ENCODE measurements at regions not wholly inside any gene's neighbourhood (a gene's known extent, or its start where the extent isn't known, plus 50 kb on each side); places are given as distances from the start of the nearest gene placed in this dataset.

DNA sequence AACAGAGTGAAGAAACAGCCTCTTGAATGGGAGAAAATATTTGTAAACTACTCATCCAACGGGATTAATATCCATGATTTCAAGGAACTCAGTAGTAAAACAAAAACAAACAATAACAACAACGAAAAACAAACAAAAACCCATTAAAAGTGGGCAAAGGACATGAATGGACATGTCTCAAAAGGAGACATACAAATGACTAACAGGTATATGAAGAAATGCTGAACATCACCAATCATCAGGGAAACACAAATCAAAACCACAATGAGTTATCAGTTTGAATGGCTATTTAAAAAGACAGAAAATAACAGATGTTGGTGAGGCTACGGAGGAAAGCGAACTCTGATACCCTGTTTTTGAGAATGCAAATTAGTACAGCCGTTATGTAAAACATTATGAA is 224.8 kb upstream of the NRXN1 start:
- no peak for DNase-seq (ENCODE audit: low spot score)

DNA sequence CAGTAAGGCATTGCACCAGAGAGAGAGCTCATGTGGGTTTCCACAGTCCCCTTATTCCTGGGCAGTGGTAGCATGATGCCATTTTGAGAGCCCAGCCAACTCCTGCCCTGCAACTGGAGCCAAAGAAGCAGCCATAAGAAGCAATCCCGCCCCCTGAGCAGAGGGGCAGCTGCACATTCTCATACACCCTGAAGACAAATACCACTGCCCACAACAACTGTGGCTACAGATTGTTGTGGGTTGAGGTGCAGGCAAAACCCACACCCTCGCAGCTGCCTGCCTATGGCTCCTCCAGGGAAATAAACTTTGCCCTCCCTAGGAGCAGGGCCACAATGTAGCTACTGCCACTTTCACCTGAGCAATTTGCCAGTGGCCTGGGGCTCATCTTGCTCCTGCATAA is 219.4 kb upstream of the NRXN1 start:
- DNase-seq (ENCODE audit: low spot score) = no peak

DNA sequence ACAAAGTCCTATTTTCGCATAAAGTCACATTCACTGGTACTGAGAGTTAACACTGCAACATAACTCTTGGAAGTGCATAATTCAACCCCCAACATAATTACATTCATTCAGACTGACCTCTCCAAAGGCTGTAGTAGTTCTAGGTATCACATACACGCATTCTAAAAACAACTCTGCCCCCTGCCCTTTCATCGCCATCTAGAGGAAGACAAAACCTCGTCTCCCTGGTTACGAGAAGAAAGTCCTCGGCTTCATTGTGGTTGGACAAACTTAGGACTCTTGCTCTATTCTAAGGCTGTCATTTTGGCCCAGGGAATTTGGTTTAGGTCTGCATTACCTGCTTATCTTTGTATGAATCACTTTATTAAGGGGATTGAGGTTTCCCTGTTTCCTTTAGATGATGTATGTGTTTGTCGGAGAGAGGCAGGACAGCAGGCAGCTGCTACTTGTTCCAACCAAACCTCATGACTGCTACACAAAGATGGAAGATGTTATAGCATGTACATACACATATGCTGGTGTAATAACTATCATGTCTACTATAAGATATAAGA is 215.4 kb upstream of the NRXN1 start:
- no peak for DNase-seq (ENCODE audit: low spot score)

DNA sequence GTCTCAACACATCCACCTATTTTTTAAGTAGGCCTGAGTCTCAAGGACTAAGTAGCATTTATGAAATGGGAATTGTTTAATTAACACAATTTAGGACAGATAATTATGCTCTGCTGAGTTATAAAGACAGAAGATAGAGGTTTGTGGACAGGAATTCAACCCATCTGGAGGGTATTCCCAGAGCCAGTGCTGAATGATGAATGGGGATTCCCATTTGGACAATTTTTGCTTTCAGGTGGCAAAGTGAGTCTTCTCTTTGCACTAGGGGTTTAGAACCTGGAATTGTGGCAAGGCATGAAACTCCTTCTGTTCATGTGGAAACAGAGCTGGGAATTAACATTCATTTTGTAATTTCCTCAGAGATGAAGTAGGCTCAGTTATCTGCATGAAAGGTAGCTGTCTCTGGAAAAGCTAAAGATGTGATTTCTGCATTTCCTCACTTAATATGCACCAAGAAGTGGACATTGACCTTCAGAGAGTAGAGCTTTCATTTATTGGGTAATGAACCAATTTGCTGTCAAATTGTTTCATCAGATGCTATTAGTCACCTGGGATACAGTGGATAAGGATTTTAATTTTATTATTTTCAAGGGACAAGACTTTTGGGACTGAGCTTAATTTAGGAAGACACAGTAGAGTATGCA is 212.1 kb upstream of the NRXN1 start:
- DNase-seq (ENCODE audit: low spot score) = no peak

DNA sequence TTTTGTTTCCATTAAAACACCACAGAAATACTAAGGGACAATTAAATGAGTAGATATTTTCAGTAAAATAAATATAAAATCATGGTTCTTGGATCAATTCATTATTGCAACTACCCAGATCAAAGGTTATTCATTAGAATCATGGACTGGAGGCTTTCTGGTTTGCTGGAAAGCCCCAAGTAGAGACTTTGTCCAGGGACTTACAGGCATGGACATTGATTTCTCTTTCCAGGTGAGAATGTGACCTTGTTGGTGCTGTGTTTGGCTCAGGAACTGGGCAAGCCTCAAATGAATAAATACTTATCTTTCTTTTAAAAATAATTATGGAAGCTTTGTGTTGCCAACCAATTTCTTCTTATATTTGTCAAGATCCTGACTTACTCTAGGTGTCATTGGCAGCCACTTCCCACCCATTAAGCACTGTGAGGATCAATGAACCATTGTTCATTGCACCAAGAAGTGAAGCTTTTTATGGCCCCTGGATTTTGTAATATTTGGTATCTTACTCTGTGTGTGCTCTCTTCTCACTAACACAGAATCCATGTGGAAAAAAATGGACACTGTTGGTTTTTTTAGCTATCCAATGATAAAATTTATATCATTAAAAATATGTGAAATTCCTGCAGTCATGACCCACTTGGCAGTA is 205.8 kb upstream of the NRXN1 start:
- DNase-seq (ENCODE audit: low spot score) = no peak

DNA sequence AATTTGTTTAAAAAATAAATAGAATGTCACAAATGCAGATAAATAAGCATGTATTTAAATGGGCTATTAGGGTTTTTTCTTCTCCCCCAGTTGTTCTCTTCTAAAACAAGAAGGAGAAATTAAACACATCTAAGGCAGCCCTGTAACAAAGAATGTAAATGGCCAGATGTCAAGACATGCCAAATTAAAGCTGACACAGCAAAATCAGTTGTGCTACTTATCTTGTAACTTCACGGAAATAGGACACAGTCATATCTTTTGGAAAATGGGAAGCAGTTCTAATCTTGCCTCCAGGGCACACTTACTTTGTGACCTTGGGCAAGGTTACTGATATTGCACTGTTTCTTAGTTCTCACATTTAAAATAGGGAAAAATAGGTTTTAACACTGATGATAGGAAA is 200.1 kb upstream of the NRXN1 start:
- no peak for DNase-seq (ENCODE audit: low spot score)

DNA sequence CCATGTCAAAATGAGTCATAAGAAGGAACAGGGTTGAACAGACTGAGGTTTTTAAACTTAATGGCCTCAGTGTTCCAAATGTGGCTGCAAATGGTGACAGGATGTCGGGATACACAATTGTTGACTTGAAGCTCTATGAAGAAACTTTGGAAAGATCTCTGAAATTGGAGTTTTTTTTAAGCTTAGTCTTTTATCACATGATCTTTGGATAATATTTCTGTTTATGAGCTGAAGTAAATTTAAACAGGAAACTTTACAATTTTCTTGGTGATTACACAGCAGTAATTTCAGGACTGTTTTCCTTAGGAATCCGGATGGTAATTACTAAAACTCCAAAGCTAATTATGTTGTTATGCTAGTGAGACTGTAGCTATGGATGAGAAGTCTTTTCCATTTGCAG is 199.1 kb upstream of the NRXN1 start:
- DNase-seq (ENCODE audit: low spot score) = no peak

DNA sequence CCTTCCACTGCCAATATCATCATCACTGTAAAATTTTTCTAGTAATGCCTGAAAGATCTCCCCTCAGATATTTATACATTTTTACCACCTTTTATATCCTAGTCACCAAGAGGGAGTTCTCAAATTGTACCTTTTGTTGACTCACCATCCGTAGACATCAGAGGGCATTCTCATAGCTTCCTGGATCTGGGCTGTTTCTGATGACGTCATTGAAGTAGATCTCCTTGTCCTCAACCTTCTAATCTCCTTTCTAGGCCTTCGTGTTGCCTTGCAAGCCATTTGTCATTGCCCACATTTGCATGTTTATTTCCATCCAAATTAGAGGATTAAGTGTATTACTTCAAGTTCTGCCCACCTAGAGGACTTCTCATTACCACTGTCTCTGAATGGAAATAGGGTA is 193.4 kb upstream of the NRXN1 start:
- no peak for DNase-seq (ENCODE audit: low spot score)

DNA sequence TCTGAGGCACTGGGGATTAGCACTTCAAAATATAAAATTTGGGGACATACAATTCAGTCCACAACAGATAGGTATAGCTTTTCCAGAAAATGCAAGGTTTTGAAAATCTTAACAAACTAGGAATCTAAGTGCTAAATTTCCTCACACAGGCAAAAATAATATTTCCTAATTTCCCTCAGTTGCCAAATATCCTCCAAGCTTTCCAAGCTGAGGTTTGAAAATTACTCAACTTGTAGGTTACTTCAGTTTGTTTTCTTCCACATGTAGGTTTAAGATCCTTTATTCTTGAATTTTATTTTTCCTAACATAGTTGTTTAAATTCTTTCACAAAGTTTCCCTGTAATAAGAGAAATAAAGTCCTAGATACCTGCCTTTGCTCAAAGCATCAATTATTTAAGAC is 192.9 kb upstream of the NRXN1 start:
- no peak for DNase-seq (ENCODE audit: low spot score)

DNA sequence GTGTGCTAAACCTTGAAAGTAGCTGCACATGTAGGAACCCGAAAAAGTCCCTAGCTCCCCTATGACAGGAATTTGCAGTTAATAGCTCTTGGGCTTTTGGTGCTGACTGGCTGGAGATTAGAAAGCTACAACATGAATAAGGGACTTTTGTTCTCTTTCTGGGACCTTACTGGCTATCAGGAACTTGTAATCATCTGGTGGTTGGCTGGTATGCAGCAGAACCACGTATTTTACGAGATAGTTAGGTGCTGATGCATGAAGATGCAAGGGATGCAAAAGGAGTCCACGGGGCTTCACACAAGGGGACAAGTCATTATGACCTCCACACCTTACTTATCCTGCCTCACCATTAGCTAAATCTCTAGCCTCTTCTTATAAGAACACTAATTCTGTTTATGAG is 190.2 kb upstream of the NRXN1 start:
- DNase-seq (ENCODE audit: low spot score) = no peak

DNA sequence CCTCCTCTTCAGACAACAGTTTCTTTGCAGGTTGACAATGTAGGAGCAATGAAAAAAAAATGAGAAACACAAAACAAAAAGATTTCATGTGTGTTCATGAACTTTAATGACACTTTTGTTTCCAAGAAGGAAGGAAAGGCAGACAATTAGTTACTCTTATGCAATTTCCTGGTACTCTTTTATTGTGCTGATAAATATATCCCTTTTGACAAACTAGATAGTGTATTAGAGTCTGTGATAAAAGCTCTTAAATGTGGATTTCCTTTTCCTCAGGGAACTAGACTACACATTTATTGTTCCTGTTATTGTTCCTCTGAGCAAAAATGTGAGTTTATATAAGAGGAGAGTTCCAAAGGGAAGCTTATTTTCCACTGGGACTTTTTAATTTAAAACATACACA is 188.7 kb upstream of the NRXN1 start:
- DNase-seq (ENCODE audit: low spot score) = no peak

DNA sequence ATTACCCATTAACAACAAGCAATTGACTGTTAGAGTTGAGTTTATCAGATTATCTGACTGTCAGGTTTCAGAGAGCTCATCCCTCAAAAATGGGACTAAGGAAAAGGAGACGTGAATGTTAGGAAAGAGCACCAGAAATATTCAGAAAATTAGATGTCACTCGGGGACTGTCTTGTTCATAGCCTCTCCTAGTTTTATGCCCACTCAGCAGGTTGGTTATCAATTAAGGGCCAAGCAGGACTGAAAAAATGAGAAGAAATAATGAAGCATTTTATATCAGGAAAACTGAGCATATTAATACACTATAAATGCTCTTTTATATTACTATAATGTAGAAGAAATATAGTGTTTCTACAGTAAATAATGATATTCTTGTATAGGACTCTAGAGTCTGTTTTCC is 188.1 kb upstream of the NRXN1 start:
- no peak for DNase-seq (ENCODE audit: low spot score)

DNA sequence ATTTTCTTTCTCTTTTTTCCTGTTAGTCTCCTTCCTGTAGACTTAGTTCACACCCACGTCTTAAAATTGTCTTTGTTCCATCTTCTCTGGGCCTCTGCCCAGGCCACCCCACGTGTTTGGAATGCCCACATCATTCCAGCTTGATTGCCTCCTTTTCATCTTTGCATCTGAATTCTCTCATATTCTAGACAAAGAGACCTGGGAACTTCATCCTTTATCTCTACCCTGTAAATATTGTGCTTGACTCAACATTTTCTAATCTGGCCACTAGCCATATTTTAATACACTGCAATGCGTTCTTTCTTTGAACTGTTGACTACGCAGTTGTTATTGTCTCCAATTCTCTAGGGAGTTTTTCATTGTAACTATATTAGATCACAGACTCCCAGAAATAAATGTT is 187.5 kb upstream of the NRXN1 start:
- no peak for DNase-seq (ENCODE audit: low spot score)

DNA sequence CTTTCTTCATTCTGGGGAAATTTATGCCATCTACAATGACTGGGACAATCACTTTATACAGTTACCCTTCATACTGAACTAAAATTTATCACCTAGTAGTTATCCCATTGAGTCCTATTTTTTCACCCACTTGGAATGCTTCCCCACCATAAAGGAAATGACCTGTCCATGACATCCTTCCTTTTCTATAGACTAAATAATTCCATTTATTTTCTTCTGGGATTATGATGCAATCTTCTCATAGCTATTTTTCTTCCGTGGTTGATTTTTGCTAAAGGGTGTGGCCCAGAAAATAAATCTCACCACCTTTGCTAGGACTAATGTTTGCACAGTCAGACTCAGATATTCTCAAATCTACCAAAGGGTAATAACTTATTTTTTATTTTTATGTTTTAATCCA is 186.1 kb upstream of the NRXN1 start:
- no peak for DNase-seq (ENCODE audit: low spot score)

DNA sequence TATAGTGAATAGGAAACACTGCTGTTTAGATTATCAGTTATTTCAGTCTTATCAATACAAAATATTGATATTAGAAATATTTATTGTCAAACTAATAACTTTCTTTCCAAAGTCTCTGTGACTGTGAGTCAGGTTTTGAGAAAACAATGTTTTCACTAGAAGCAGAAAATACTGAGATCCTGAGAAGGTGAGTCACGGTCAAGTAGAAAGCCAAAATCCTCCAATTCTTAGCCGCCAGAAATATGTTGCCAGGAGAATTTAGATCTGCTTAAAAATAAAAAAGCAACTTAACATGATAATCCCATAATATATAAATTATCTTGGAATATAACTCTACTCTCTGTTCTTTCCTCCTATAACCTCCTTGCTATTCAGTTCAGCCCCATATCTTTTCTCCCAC is 181.9 kb upstream of the NRXN1 start:
- no peak for DNase-seq (ENCODE audit: low spot score)

DNA sequence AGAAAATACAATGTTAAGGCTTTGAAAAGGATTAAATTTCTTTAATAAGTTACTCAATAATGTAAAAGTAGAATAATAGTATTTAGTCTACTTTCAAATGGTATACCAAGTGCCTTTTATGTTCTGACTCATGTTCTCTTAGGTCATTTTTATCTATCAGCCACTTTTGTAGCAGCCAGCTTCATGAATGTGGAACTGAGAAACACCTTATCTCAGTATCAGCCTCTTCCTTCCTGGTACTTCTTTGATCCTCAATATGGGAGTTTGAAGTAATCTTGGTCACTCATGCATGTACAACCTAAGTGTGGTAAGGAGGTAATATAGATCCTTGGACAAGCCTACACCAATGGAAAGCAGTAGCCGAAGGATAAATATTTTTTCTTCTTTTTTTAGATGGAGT is 180.4 kb upstream of the NRXN1 start:
- no peak for DNase-seq (ENCODE audit: low spot score)

DNA sequence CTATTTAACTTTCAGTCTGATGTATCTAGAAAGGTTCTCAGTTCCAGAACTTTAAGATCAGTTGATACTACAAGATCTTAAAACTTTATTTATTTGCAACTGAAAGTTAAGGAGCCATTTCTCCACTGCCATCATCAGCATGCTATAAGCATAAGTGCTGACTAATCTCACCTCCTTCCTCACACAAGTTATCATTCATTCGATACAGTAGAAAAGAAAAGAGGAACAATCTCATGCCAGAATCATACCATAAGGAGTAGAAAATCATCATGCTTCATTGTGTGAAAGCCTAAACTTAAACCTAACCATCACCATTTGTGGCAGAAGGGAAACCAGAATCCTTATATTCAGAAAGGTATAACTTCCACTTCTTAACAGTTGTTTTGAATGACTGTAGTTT is 176.6 kb upstream of the NRXN1 start:
- DNase-seq (ENCODE audit: low spot score) = no peak

DNA sequence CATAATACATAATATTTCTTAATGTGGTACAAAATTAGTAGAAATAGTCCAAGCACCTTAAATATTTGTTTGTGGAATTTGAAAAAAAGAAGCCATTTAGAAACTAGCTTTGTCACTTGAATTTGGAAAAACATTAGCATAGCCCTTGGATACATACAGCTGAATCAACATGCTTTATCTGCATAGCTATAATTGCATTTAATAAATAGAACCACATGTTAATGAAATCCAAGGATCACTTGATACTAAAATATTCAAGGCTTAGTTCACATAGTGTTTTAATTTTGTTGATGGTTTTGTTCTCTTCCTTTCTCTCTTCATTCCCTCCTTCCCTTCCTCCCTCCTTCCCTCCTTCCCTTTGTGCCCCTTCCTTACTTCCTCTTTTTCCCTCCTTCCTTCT is 169.4 kb upstream of the NRXN1 start:
- no peak for DNase-seq (ENCODE audit: low spot score)

DNA sequence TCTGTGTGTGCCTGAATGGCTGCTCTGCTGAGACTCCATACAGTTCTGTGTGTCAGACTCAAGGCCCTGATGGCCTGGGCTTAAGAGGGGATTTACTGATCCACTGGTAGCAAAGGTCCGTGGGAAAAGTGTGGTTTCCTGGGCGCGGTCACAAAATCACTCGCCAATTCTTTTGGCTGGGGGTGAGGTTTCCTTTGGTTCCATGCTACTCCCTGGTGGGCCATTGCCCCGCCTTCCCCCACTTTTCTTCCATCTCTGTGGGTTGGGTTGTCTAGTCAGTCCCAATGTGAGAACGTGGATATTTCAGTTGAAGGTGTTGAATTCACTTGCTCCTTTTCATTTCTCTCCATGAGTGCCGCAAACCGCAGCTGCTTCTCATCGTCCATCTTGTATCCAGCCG is 162.7 kb upstream of the NRXN1 start:
- DNase-seq (ENCODE audit: low spot score) = no peak

DNA sequence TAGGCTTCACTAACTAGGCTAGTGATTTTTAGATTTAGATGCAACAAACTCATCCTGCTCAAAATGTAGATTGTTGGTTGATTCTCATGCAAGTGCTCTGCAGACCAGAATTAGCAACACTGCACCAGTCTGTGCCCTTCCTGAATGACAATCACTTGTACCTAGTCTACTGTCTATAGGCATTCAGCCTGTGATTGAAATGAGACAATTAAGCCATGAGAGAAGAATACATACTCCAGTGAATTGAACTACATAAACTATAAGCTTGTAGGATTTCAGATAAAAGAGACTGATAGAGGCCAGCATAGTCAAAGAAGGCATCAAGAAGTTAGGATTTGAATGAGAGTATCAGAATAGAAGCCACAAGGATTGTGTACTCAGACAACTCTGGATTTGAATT is 138.3 kb upstream of the NRXN1 start:
- DNase-seq (ENCODE audit: low spot score) = no peak

DNA sequence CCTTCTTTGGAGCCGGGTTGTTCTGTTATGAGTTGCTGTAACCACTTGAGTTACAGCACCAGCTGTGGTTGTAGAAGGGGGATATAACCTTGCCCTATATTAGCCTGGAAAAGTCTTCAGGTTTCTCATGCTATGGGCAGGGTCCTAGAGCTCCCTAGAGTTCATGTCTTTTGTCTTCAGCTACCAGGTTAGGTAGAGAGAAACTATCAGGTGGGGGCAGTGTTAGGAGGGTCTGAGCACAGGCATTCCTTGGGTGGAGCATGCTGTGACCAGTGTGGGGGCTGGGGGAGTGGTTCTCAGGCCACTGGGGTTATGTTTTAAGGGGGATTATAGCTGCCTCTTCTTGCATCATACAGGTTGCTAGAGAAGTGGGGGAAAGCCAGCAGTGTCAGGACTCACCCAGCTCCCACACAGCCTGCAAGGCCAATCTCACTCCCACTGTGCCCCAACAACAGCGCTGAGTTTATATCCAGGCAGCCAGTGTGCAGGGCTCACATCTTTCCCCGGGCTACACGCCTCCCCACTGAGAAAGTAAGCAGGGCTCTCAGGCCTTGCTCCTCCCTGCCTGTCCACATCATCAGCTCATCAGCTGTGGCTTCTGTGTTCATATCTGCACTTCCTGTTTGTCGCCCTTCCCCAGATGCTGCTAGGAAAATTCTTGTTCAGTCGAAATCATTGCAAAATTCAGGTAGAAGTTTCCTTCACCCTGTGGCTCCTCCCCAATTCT is 133.8 kb upstream of the NRXN1 start:
- no peak for DNase-seq (ENCODE audit: low spot score)

DNA sequence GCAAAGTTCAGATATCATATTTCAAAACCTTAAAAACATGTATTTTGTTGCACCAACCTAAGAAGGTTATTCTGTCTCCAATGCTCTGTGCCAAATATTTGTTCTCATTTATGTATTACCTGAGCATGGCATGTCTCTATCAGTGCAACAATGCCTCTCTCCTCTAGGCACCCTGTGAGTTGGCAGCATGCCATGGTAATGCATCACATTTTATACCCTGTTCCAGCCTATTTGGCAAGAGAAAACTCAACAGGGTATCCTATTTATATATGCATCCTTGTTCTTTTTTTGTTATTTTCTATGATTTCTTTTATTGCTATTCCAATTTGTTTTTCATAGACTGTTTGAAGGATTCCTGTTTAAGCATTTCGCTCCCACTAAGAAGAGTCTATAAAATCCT is 126.3 kb upstream of the NRXN1 start:
- no peak for DNase-seq (ENCODE audit: low spot score)

DNA sequence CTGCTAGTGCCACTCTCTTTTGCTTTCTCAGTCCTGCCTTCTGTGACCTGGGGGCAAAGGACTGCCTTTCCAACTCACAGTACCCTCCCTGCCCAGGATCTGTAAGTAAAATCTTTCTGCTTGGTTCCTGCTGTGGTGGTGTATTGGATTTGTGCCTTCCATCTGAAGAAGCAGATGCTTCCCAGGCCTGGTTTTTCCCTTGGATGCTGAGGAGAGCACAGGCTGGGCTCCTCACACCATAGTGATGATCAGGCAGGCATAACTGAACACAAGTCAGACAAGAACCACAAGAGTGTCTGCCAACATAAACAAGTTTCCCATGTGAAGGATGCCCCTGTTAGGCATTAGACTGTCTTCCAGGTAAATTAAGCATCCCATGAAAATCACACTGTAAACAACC is 121.3 kb upstream of the NRXN1 start:
- no peak for DNase-seq (ENCODE audit: low spot score)

All from HT-29 (cell line).